Mesendoderm (in vitro differentiated cells): ENCODE measurements at regions not wholly inside any gene's neighbourhood (a gene's known extent, or its start where the extent isn't known, plus 50 kb on each side); places are given as distances from the start of the nearest gene placed in this dataset.

Source experiments
- DNase-seq: peaks from one replicate; pipeline ENCODE4 v3.0.0; 2013
- H2AK5ac ChIP-seq: 2 replicates; pipeline ENCODE4 v1.6.1; 2013; ENCODE audit warnings: low read length, inconsistent platforms
- H2BK120ac ChIP-seq: 2 replicates; pipeline ENCODE4 v1.6.1; 2013; ENCODE audit warnings: low read depth, mild to moderate bottlenecking, low read length, moderate library complexity, mixed read lengths
- H2BK15ac ChIP-seq: replicated peaks from 2 replicates; pipeline ENCODE4 v1.6.1; 2013; ENCODE audit warnings: low read depth, mild to moderate bottlenecking, moderate library complexity
- H2BK5ac ChIP-seq: 2 replicates; pipeline ENCODE4 v1.6.1; 2013; ENCODE audit warnings: low read length, inconsistent platforms
- H3K18ac ChIP-seq: 2 replicates; pipeline ENCODE4 v1.6.1; 2013; ENCODE audit warnings: mild to moderate bottlenecking, low read length, mixed read lengths
- H3K23ac ChIP-seq: one replicate; pipeline ENCODE4 v1.6.1; 2013; ENCODE audit warnings: low read length
- H3K27ac ChIP-seq: 2 replicates; pipeline ENCODE4 v1.5.1; 2013; ENCODE audit warnings: low read depth, mild to moderate bottlenecking, inconsistent platforms, low read length, moderate library complexity
- H3K27me3 ChIP-seq: 2 replicates; pipeline ENCODE4 v1.6.1; 2013; ENCODE audit warnings: low read length, control low read depth, mild to moderate bottlenecking, inconsistent platforms; ENCODE audit not compliant: insufficient read depth, poor library complexity
- H3K36me3 ChIP-seq: 2 replicates; pipeline ENCODE4 v1.6.1; 2013; ENCODE audit warnings: low read length, inconsistent platforms; ENCODE audit not compliant: control insufficient read depth, insufficient read depth
- H3K4ac ChIP-seq: one replicate; pipeline ENCODE4 v1.6.1; 2013; ENCODE audit warnings: low read depth, mild to moderate bottlenecking, low read length, moderate library complexity
- H3K4me1 ChIP-seq: 2 replicates; pipeline ENCODE4 v1.6.1; 2013; ENCODE audit warnings: low read depth, low read length, inconsistent platforms; ENCODE audit not compliant: control insufficient read depth
- H3K4me2 ChIP-seq: 2 replicates; pipeline ENCODE4 v1.6.1; 2013; ENCODE audit warnings: low read length
- H3K4me3 ChIP-seq: 2 replicates; pipeline ENCODE4 v1.5.1; 2013; ENCODE audit warnings: mild to moderate bottlenecking, low read length
- H3K56ac ChIP-seq: one replicate; pipeline ENCODE4 v1.6.1; 2013; ENCODE audit warnings: low read length
- H3K79me1 ChIP-seq: 2 replicates; pipeline ENCODE4 v1.6.1; 2013; ENCODE audit warnings: low read length, inconsistent platforms
- H3K79me2 ChIP-seq: 2 replicates; pipeline ENCODE4 v1.6.1; 2013; ENCODE audit warnings: mild to moderate bottlenecking, low read length; ENCODE audit not compliant: control insufficient read depth, insufficient read depth
- H3K9ac ChIP-seq: 2 replicates; pipeline ENCODE4 v1.6.1; 2013; ENCODE audit warnings: low read length, inconsistent platforms
- H4K5ac ChIP-seq: one replicate; pipeline ENCODE4 v1.6.1; 2013; ENCODE audit warnings: low read length
- H4K8ac ChIP-seq: one replicate; pipeline ENCODE4 v1.6.1; 2013; ENCODE audit warnings: low read depth, mild to moderate bottlenecking, control low read depth, low read length, moderate library complexity
- WGBS: extraction: QIAGEN DNeasy Blood & Tissue Kit; methylation state at CpG from one replicate; pipeline ENCODE4 v1.1.7; 2013; ENCODE audit warnings: low lambda C conversion rate, missing lambda C conversion rate; ENCODE audit not compliant: insufficient coverage; ENCODE audit errors: extremely low coverage; 5-methylcytosine and 5-hydroxymethylcytosine counted together

- H3K4me1 ChIP-seq = peaks cover 1% of the 10 kb centered on the region
- peak overlapping the region; percentile 82 for H2BK120ac ChIP-seq
- no peaks in the 10 kb centered on the region for H3K79me1 ChIP-seq
- H2AK5ac ChIP-seq = no peak overlapping the region
- no peak overlapping the region for H3K4me2 ChIP-seq
- no peak overlapping the region for H3K18ac ChIP-seq
- H3K9ac ChIP-seq = no peak overlapping the region
- no peak overlapping the region for H3K4ac ChIP-seq
- no peak overlapping the region for H2BK5ac ChIP-seq
- no peak overlapping the region for H4K5ac ChIP-seq
- H3K27me3 ChIP-seq = no peaks in the 10 kb centered on the region
- H3K56ac ChIP-seq = no peak overlapping the region
- no peak overlapping the region for H3K23ac ChIP-seq
- DNase-seq = no peak
- no peak overlapping the region for H3K4me3 ChIP-seq
- H3K79me2 ChIP-seq = no peaks in the 10 kb centered on the region
- 100% methylated on average over 1 of the region's 1 CpG for WGBS
- H2BK15ac ChIP-seq = no peak overlapping the region
- no peak overlapping the region for H4K8ac ChIP-seq
- no peaks in the 10 kb centered on the region for H3K36me3 ChIP-seq
- no peak overlapping the region for H3K27ac ChIP-seq
Observed at GRCh38 chr3:191889756-191890155, 428.8 kb downstream of the PYDC2 start.

DNA sequence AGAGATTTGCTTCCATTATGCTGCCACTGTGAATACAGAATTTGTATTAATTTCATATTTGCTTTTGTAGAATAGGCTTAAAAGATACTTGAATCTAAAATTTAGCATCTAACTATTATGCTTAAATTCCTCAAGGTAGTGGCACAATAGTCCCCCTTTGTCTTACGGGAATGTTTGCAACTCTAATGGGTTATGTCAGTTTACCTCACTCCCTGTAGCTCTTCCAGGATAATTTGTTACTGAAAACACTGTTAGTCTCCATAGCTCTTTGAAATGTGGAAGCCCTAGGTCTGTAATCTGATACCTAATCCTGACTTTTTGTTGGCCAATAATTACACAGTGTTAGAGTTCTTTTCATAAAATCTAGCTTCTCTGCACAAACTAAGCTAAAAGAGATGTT lies 433.4 kb downstream of the PYDC2 start:
- Histone ChIP-seq H4K5ac (no peak overlapping the region), H2AK5ac (no peak overlapping the region), H3K18ac (peak overlapping the region; percentile 87), H2BK5ac (peak overlapping the region; percentile 41), H3K9ac (no peak overlapping the region), H2BK120ac (peak overlapping the region; percentile 94), H3K56ac (peak overlapping the region; percentile 29), H3K4ac (peak overlapping the region; percentile 36), H3K36me3 (no peaks in the 10 kb centered on the region), H3K79me2 (no peaks in the 10 kb centered on the region), H3K27me3 (no peaks in the 10 kb centered on the region), H3K4me2 (no peak overlapping the region), H3K4me1 (peaks cover 2% of the 10 kb centered on the region), H3K27ac (peak overlapping the region; percentile 4), H3K4me3 (no peak overlapping the region), H3K23ac (no peak overlapping the region), H3K79me1 (no peaks in the 10 kb centered on the region), H4K8ac (no peak overlapping the region), H2BK15ac (peak overlapping the region; percentile 57)
- DNase-seq = peak; percentile 47
- no CpG with 5 or more reads among the region's 1 CpG for WGBS

DNA sequence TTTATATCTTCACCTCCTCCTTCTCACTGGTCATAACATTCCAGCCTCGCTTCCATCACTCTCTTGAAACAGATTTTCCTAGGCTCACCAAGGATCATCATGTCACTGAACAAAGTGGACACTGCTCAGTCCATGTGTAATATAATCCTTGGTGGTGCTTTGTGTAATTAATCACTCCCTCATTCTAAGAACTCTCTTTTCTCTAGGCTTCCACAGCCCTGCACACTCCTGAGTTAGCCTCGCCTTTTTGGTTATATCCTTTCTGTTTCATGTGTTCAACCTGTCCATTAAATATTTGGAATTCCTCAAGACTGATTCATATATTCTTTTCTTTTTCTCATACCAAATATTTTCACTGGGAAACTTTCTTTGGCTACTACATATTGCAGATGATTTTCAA lies 440.8 kb downstream of the PYDC2 start:
- Histone ChIP-seq H3K4me1 (peaks cover 2% of the 10 kb centered on the region), H3K27me3 (no peaks in the 10 kb centered on the region), H3K23ac (no peak overlapping the region), H3K56ac (no peak overlapping the region), H3K4me2 (no peak overlapping the region), H3K9ac (no peak overlapping the region), H3K79me2 (no peaks in the 10 kb centered on the region), H3K4me3 (no peak overlapping the region), H3K27ac (no peak overlapping the region), H3K18ac (peak overlapping the region; percentile 25), H2AK5ac (no peak overlapping the region), H3K79me1 (no peaks in the 10 kb centered on the region), H4K5ac (no peak overlapping the region), H2BK120ac (no peak overlapping the region), H2BK15ac (no peak overlapping the region), H3K4ac (no peak overlapping the region), H4K8ac (no peak overlapping the region), H2BK5ac (peak overlapping the region; percentile 8), H3K36me3 (no peaks in the 10 kb centered on the region)
- WGBS = no CpG with 5 or more reads among the region's 2 CpGs
- DNase-seq = no peak

GRCh38 chr3:191912616-191913204 lies 451.7 kb downstream of the PYDC2 start:
- Histone ChIP-seq H3K79me2 (no peaks in the 10 kb centered on the region), H3K18ac (no peak overlapping the region), H3K27me3 (no peaks in the 10 kb centered on the region), H2BK15ac (no peak overlapping the region), H3K27ac (no peak overlapping the region), H2BK120ac (no peak overlapping the region), H4K8ac (no peak overlapping the region), H3K4ac (peak overlapping the region; percentile 26), H2BK5ac (no peak overlapping the region), H2AK5ac (no peak overlapping the region), H3K4me3 (no peak overlapping the region), H3K23ac (no peak overlapping the region), H3K79me1 (no peaks in the 10 kb centered on the region), H3K36me3 (no peaks in the 10 kb centered on the region), H4K5ac (no peak overlapping the region), H3K4me2 (no peak overlapping the region), H3K4me1 (no peaks in the 10 kb centered on the region), H3K9ac (no peak overlapping the region), H3K56ac (no peak overlapping the region)
- no peak for DNase-seq
- no CpG with 5 or more reads among the region's 11 CpGs for WGBS

- Histone ChIP-seq H4K8ac (no peak overlapping the region), H4K5ac (no peak overlapping the region), H3K56ac (no peak overlapping the region), H3K27me3 (no peaks in the 10 kb centered on the region), H2BK15ac (no peak overlapping the region), H3K4me3 (no peak overlapping the region), H3K23ac (no peak overlapping the region), H2AK5ac (no peak overlapping the region), H3K27ac (no peak overlapping the region), H3K18ac (no peak overlapping the region), H3K79me1 (no peaks in the 10 kb centered on the region), H3K79me2 (peaks cover 5% of the 10 kb centered on the region), H2BK120ac (no peak overlapping the region), H3K4me1 (no peaks in the 10 kb centered on the region), H3K9ac (no peak overlapping the region), H3K4ac (no peak overlapping the region), H3K4me2 (no peak overlapping the region), H2BK5ac (no peak overlapping the region), H3K36me3 (no peaks in the 10 kb centered on the region)
- DNase-seq = no peak
- WGBS = no CpG with 5 or more reads among the region's 2 CpGs
Observed at GRCh38 chr3:191915712-191916111, 454.7 kb downstream of the PYDC2 start.

- no peak for DNase-seq
- Histone ChIP-seq H3K56ac (no peak overlapping the region), H3K4me3 (no peak overlapping the region), H3K79me2 (peaks cover 17% of the 10 kb centered on the region), H3K27me3 (no peaks in the 10 kb centered on the region), H3K18ac (no peak overlapping the region), H3K4ac (no peak overlapping the region), H2BK5ac (no peak overlapping the region), H4K8ac (no peak overlapping the region), H2BK120ac (no peak overlapping the region), H3K27ac (no peak overlapping the region), H3K4me1 (peaks cover 5% of the 10 kb centered on the region), H4K5ac (no peak overlapping the region), H2BK15ac (no peak overlapping the region), H3K79me1 (no peaks in the 10 kb centered on the region), H3K9ac (no peak overlapping the region), H3K23ac (no peak overlapping the region), H3K36me3 (no peaks in the 10 kb centered on the region), H2AK5ac (no peak overlapping the region), H3K4me2 (no peak overlapping the region)
- no CpG with 5 or more reads among the region's 3 CpGs for WGBS
Observed at GRCh38 chr3:191919491-191920026, 458.6 kb downstream of the PYDC2 start.
